ENCODE measurements at regions not wholly inside any gene's neighbourhood (a gene's known extent, or its start where the extent isn't known, plus 50 kb on each side); places are given as distances from the start of the nearest gene placed in this dataset.
"Not testable (repeated sequence)": the region's sequence is repeated elsewhere in the genome, so short reads cannot be mapped to it uniquely, and the experiment has no call there.

DNA sequence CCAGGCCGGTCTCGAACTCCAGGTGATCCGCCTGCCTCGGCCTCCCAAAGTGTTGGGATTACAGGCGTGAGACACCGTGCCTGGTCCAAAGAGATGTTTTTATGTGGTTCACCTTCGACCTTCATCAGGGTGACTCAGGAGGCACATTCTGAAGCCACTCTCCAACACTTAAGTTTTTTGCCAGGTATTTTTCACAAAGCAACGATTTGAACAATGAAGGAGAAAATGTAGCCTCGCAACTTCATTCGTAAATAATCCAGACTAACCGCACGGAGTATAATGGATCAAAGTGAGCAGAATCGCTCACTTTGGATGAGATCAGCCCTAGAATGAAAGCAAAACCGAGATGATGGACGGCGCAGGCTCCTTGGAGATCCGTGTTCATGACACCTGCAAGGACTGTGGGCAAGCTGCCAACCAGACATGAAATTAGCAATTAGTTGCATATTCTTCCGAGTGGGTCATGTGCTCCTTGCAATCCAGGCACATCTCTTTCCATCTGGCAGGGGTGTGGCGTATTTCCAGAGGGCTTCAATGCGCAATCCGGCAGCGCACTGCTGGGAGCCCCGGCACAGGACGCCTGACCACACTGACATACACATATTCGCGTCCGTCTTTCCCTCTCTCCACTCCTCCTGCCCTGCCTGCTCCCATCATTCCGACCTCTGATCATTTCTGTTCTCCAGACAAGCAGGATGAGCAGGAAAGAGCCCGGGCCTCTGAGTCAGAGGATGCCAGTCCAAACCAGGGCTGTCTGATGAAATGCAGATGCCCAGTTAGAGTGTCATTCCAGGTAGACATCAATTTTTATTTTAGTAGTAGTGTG is 148.4 kb downstream of the KLF6 start:
- CTCF ChIA-PET: no interaction called here
- Mint-ChIP-seq H3K27ac (no peak overlapping the region), H3K4me3 (no peak overlapping the region), H3K9me3 (peaks cover 2% of the 10 kb centered on the region), H3K4me1 (no peaks in the 10 kb centered on the region), H3K36me3 (no peaks in the 10 kb centered on the region), H3K27me3 (peaks cover 21% of the 10 kb centered on the region)
- no peak for DNase-seq

DNA sequence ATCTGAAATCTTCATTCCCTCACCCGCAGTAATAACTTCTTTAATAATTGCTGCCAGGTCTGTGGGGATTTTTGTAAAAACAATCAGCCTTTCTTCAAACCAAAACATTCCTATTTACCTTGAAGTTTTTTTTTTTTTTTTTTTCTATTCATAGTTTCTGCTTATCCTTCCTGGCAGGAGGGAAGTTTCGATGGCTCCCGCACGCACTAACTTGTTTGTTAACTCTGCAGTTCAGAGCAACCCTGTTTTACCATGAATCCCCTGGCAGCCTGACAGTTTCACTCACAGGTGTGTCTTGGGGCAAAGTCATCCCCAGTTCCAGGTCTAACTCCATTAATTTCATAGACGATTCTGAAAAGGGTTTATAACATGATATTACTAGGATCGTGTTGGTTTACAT is 149.3 kb downstream of the KLF6 start:
- Mint-ChIP-seq H3K27me3 (peaks cover 26% of the 10 kb centered on the region), H3K4me1 (no peaks in the 10 kb centered on the region), H3K9me3 (peaks cover 2% of the 10 kb centered on the region), H3K27ac (no peak overlapping the region), H3K36me3 (no peaks in the 10 kb centered on the region), H3K4me3 (no peak overlapping the region)
- no peak for DNase-seq
- CTCF ChIA-PET: no interaction called here

DNA sequence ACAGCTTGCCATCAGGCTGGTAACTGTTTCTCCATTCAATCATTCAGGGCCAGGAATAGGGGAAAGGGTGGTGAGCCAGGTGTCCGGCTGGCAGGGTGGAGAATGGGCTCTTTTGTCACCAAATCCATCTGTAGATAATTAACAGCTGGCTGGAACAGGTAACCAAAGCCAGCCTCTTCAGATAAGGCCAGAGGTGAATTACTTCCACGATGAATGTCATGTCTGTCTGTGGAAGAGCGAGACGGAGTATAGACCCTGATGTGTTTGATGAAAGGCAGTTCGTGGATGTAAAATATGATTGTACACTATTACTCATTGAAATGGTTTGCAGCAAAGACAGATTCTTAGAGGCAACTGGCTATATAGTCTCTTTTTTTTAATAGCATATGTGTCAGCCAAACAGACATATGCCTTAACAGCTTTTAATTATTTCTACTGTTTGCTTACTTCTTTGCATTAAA is 149.8 kb downstream of the KLF6 start:
- DNase-seq: no peak
- Mint-ChIP-seq H3K27me3 (peaks cover 27% of the 10 kb centered on the region), H3K27ac (no peak overlapping the region), H3K4me3 (no peak overlapping the region), H3K4me1 (no peaks in the 10 kb centered on the region), H3K36me3 (no peaks in the 10 kb centered on the region), H3K9me3 (peaks cover 2% of the 10 kb centered on the region)
- CTCF ChIA-PET: no interaction called here

DNA sequence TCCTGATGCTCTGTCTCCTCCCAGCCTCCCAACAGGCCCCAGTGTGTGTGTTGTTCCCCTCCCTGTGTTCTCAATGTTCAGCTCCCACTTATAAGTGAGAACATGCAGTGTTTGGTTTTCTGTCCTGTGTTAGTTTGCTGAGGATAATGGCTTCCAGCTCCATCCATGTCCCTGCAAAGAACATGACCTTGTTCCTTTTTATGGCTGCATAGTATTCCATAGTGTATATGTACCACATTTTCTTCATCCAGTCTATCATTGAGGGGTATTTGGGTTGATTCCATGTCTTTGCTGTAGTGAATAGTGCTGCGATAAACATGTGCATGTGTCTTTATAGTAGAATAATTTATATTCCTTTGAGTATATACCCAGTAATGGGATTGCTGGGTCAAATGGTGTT is 150.4 kb downstream of the KLF6 start:
- H3K27me3 Mint-ChIP-seq: peaks cover 26% of the 10 kb centered on the region
- H3K9me3 Mint-ChIP-seq, CTCF ChIA-PET, H3K36me3 Mint-ChIP-seq, DNase-seq, H3K27ac Mint-ChIP-seq, H3K4me1 Mint-ChIP-seq, H3K4me3 Mint-ChIP-seq: not testable (repeated sequence)

DNA sequence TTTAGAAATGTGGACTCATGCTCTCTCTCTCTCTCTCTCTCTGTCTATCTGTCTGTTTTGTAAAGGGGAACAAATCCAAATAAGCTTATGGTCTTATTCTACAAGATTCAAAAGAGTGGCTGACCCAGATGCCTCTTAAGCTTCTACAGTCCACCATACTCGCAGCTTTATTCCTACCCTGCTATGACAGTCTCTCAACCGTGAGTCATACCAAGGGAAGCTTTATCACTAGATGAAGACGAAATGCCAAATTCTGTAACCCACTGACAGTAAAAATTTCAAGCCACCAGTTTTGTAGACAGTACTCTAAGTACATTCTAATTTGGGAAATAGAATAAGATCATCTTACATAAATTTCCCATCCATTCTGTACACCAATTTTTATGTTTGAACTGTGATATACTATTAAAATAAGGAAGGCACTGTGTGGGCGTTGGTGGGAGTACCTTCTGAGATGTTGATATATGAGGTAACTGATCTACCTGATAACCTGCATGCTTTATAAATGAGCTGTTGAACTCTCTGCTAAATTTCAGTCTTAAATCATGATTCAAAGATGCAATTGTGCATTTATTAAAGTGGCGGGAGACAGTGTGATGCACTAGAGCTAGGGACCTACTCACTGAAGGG is 153.2 kb downstream of the KLF6 start:
- H3K9me3 Mint-ChIP-seq: peaks cover 2% of the 10 kb centered on the region
- no peaks in the 10 kb centered on the region for H3K36me3 Mint-ChIP-seq
- H3K4me1 Mint-ChIP-seq: no peaks in the 10 kb centered on the region
- CTCF ChIA-PET: interaction anchor here (1.0 kb wide), 1 partner anchor 9 kb away, joined by 3 read pairs; no protein-coding TSS in a partner anchor
- no peak overlapping the region for H3K27ac Mint-ChIP-seq
- H3K27me3 Mint-ChIP-seq: peaks cover 21% of the 10 kb centered on the region
- no peak for DNase-seq
- no peak overlapping the region for H3K4me3 Mint-ChIP-seq

DNA sequence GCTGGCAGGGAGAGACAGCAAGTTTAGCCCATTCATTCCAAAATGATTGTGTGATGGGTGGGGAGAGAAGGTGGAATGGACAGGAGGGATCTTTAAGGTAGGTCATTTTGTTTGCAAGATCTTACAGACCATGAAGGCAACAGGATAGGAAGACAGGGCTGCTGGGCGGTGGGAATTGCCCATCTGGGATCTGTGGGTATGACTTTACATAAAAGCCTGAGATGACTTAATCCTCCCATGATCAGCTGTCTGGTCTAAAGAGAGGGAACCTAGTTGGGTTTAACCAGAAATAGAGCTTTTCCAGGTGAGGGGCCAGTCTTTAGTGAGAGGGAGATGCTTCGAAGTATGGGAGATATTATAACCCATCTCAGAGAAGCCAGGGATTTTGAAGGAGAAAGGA is 153.7 kb downstream of the KLF6 start:
- peak overlapping the region; percentile 37 for H3K27ac Mint-ChIP-seq
- no peaks in the 10 kb centered on the region for H3K36me3 Mint-ChIP-seq
- CTCF ChIA-PET: no interaction called here
- H3K4me1 Mint-ChIP-seq: no peaks in the 10 kb centered on the region
- H3K9me3 Mint-ChIP-seq: peaks cover 2% of the 10 kb centered on the region
- H3K4me3 Mint-ChIP-seq: no peak overlapping the region
- no peak for DNase-seq
- peaks cover 16% of the 10 kb centered on the region for H3K27me3 Mint-ChIP-seq

DNA sequence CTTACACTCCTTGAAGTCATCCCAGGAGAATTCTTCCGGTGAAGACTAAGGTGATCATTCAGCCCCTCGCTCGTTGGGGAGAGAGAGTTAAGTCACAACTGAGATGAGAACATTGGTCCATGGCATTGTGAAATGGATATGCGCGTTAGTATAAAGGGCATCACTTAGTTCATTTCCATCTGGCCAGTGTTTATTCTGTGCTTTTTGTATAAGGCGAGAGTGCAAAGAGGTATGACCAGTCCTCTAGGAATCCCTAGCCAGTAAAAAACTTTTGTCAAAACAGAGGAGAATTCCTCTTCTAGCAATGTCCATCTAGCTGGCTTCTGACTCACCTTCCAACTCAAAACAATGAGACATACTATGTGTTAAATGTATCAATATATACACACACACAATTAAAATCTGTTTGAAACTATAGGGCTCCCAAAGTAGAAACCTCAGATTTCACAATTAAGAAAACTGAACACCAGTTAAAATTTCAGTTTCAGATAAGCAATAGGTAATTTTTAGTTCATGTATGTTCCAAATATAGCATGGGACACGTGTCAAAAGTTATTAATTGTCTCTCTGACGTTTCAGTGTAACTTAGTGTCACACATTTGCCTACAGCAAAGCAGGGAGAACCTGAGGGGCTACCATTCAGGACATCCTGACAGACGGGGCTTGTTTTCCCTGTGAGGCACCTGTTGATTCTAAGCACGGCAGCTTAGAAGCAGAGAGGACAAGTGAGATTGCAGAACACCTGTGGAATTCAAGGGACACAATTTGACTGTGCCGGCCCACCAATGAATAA is 158.9 kb downstream of the KLF6 start:
- CTCF ChIA-PET: no interaction called here
- peaks cover 2% of the 10 kb centered on the region for H3K36me3 Mint-ChIP-seq
- DNase-seq: no peak

DNA sequence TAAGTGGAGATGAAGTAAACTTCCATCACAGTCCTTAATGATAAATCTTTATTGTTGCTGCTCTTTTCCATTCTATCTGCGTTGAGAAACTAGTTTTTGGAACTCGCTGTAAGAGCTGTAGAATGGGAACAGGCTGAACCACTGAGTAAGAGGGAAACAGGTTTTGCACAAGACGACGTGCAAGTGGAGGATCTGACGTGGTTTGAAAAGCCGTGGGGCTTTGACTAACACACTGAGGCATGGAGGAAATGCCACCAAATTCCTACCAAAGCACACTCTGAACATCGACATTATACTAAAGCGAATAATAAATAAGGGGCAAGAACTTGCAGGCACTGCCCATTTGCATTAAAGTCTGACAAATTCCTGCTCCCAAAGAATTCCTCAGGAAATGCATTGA is 160.6 kb downstream of the KLF6 start:
- H3K4me3 Mint-ChIP-seq: no peak overlapping the region
- peaks cover 11% of the 10 kb centered on the region for H3K9me3 Mint-ChIP-seq
- no peaks in the 10 kb centered on the region for H3K27me3 Mint-ChIP-seq
- no peak for DNase-seq
- no peak overlapping the region for H3K27ac Mint-ChIP-seq
- CTCF ChIA-PET: no interaction called here
- H3K4me1 Mint-ChIP-seq: peaks cover 15% of the 10 kb centered on the region
- peaks cover 7% of the 10 kb centered on the region for H3K36me3 Mint-ChIP-seq

More for the DNA sequence above, 158.9 kb downstream of the KLF6 start:
- no peak overlapping the region for H3K27ac Mint-ChIP-seq
- H3K9me3 Mint-ChIP-seq: peaks cover 2% of the 10 kb centered on the region
- H3K27me3 Mint-ChIP-seq: peaks cover 5% of the 10 kb centered on the region
- H3K4me3 Mint-ChIP-seq: no peak overlapping the region
- peaks cover 15% of the 10 kb centered on the region for H3K4me1 Mint-ChIP-seq

DNA sequence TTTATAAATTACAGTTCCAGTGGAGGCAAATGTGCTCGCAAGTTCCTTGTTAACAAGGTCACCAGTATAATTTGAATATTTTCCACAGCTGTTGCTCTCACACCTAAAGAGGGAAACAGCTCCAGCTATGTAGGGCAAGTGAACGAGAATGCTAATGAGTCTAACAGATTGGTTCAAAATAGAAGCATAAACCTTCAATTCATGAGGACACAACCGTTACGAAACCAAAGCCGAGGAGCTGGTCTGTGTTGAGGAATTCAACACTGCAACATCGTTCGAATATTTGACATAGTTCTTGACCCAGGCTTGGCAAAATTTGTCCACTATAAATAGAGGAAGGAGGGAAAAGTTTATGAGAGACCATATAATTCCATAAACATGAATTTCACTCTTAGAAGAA is 161.3 kb downstream of the KLF6 start:
- no peak overlapping the region for H3K27ac Mint-ChIP-seq
- no peaks in the 10 kb centered on the region for H3K27me3 Mint-ChIP-seq
- no peak for DNase-seq
- H3K4me3 Mint-ChIP-seq: no peak overlapping the region
- peaks cover 11% of the 10 kb centered on the region for H3K9me3 Mint-ChIP-seq
- peaks cover 7% of the 10 kb centered on the region for H3K36me3 Mint-ChIP-seq
- peaks cover 15% of the 10 kb centered on the region for H3K4me1 Mint-ChIP-seq
- CTCF ChIA-PET: interaction anchor here (1.5 kb wide), 1 partner anchor 1029 kb away, joined by 4 read pairs; no protein-coding TSS in a partner anchor

DNA sequence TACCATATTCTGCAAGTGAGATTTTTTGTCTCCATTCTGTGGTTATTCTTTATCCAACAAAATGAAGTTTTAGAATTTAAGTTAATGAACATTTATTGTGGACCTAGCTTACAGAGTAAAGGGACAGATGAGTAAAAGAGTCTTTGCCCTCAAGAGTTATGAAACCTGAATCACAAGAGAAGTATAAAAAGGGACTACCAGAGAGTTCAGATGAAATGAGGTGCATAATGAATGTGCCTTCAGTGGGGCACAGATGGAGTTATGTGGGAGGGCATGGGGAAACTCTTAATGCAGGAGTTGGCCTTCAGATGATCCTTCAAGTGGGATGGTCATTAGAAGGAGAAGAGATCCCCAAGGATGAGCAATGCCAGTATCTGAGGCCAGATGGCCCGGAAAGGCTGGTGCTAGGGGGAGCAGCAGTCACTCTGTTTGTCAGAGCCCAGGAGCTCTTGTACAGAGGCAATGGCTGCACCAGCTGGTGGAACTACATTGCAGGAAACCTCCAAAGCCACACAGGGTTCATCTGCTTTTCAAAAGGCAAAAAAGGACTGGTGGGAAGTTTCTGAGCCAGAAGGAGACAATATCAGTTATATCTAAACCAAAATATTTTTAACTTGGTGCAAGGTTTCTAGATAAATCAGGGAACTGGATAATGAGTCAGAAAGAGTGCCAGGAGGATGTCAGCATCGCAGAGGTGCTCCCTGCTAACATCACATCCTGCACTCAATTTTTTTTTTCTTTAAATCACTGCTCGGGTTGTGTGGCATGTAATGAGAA is 162.0 kb downstream of the KLF6 start:
- DNase-seq: no peak
- CTCF ChIA-PET: interaction anchor here (0.6 to 1.5 kb wide), 3 partner anchors 9 to 1029 kb away, joined by 3 to 4 read pairs (median 3); no protein-coding TSS in a partner anchor
- no peaks in the 10 kb centered on the region for H3K27me3 Mint-ChIP-seq
- no peak overlapping the region for H3K4me3 Mint-ChIP-seq
- peaks cover 15% of the 10 kb centered on the region for H3K4me1 Mint-ChIP-seq
- H3K27ac Mint-ChIP-seq: no peak overlapping the region
- H3K36me3 Mint-ChIP-seq: peaks cover 7% of the 10 kb centered on the region
- H3K9me3 Mint-ChIP-seq: peaks cover 11% of the 10 kb centered on the region

DNA sequence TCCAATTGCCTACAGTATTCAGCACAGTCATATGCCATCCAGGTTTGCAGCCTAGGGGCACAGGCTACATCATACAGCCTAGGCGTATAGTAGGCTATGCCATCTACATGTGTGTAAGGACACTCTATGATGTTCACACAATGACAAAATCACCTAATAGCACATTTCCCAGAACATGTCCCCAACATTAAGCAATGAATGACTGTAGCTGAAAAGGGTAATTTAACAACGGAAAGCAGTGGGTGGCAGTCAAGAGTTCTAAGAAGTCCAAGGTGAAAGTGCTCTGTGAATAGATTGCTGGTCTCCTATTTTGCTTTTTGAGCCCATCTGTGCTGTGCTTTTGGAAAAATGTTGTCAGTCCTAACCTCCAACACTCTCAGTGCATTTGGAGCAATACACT is 162.6 kb downstream of the KLF6 start:
- Mint-ChIP-seq H3K9me3 (peaks cover 11% of the 10 kb centered on the region), H3K27ac (no peak overlapping the region), H3K36me3 (peaks cover 7% of the 10 kb centered on the region), H3K4me3 (no peak overlapping the region), H3K4me1 (peaks cover 15% of the 10 kb centered on the region), H3K27me3 (peaks cover 2% of the 10 kb centered on the region)
- CTCF ChIA-PET: interaction anchor here (0.6 to 1.5 kb wide), 3 partner anchors 9 to 1030 kb away, joined by 3 to 4 read pairs (median 3); no protein-coding TSS in a partner anchor
- DNase-seq: no peak

DNA sequence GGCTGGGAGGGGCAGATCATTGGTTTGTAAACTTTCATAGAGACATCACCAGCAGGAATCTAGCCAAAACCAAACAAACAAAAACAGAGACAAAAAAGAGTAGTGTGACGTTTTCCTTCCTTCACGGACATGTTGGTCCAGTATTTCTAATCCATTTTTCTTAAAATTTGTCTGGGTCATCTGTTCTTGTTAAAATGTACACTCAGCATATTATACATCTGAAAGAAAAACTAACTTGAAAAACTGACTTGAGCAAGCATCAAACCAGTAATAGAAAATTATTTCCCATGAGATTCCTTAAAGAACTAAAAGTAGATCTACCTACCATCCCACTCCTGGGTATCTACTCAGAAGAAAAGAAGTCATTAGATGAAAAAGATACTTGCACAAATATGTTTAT is 164.2 kb downstream of the KLF6 start:
- peaks cover 11% of the 10 kb centered on the region for H3K9me3 Mint-ChIP-seq
- no peak overlapping the region for H3K4me3 Mint-ChIP-seq
- DNase-seq: no peak
- CTCF ChIA-PET: no interaction called here
- H3K36me3 Mint-ChIP-seq: peaks cover 7% of the 10 kb centered on the region
- H3K27me3 Mint-ChIP-seq: peaks cover 4% of the 10 kb centered on the region
- H3K4me1 Mint-ChIP-seq: peaks cover 15% of the 10 kb centered on the region
- no peak overlapping the region for H3K27ac Mint-ChIP-seq

DNA sequence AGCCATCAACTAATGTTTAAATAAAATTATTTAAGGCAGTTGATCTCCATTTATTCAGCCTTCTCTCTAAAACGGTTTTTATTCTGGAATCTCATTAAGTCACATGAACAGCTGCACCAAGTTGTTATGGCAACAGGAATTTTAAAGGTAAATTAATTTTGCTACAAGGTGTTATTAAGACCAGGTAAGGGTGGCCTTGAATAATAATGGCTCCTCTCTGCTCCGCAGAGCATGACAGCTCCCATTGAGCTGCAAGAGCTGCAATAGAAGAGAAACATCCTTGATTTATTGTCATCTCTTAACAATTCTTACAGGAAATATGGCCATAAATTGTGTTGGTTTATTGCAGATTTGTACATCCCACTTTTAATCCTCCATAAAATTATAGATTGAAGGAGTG is 165.8 kb downstream of the KLF6 start:
- CTCF ChIA-PET: no interaction called here
- H3K4me3 Mint-ChIP-seq: no peak overlapping the region
- H3K27me3 Mint-ChIP-seq: peaks cover 4% of the 10 kb centered on the region
- peaks cover 7% of the 10 kb centered on the region for H3K36me3 Mint-ChIP-seq
- H3K9me3 Mint-ChIP-seq: peaks cover 11% of the 10 kb centered on the region
- DNase-seq: no peak
- peaks cover 15% of the 10 kb centered on the region for H3K4me1 Mint-ChIP-seq
- H3K27ac Mint-ChIP-seq: no peak overlapping the region

DNA sequence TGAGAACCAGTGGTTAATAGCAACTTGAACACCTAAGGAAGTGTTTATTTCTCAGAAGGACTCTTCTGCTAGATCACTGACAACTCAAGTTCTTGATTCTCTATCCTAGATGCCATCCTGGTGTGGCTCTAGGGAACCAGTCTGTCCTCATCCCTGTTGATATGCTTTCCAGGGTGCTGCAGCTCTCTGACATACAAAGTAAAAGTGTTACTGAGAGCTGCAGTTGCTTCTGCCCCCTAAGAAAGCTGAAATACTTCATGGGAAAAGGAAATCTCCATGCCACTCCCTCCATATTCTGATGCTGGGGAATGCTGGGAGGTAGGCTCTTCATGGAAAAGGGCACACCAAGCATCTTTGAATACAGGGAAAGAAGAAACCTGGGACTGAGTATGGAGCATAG is 168.1 kb downstream of the KLF6 start:
- no peak for DNase-seq
- CTCF ChIA-PET: interaction anchor here (0.7 kb wide), 1 partner anchor 9 kb away, joined by 3 read pairs; no protein-coding TSS in a partner anchor
- Mint-ChIP-seq H3K27me3 (peaks cover 4% of the 10 kb centered on the region), H3K4me3 (no peak overlapping the region), H3K27ac (no peak overlapping the region), H3K9me3 (peaks cover 16% of the 10 kb centered on the region), H3K4me1 (no peaks in the 10 kb centered on the region), H3K36me3 (peaks cover 7% of the 10 kb centered on the region)

Data from activated naive CD4-positive, alpha-beta T cell treated with anti-CD3 and anti-CD28 coated beads, Interleukin-2, amount 10 ng/mL, durations not matched to agents 7 days and 5 days (primary cell).